WTC11 (cell line): ENCODE measurements at regions not wholly inside any gene's neighbourhood (a gene's known extent, or its start where the extent isn't known, plus 50 kb on each side); places are given as distances from the start of the nearest gene placed in this dataset.

ENCODE experiments used
- ATAC-seq: fragments of 200-7000 bp; cut with Tn5 transposase; 2 replicates; pipeline ENCODE4 v1.10.0; 2021; ENCODE audit warnings: mild to moderate bottlenecking, moderate library complexity
- CTCF ChIA-PET: fragments of 300-600 bp; sonication (Branson Sonifier 250); formaldehyde crosslinking; loops from one replicate; lab custom pipeline; 2021; ENCODE audit warnings: antibody characterized with exemption; lab: Charles Lee
- POLR2A ChIA-PET: fragments of 350-600 bp; sonication (Branson Sonifier 250); formaldehyde crosslinking; loops from one replicate; lab custom pipeline; 2021; ENCODE audit warnings: antibody characterized with exemption; lab: Charles Lee
- DNase-seq: peaks from one replicate; pipeline ENCODE4 v3.0.0; 2021; ENCODE audit warnings: low spot score
- H3K27ac Mint-ChIP-seq: 2 replicates; pipeline ENCODE4 v1.8.0; 2021; ENCODE audit warnings: mixed read lengths
- H3K27me3 Mint-ChIP-seq: 2 replicates; pipeline ENCODE4 v1.8.0; 2021; ENCODE audit warnings: low read depth, mild to moderate bottlenecking, moderate library complexity, mixed read lengths
- H3K36me3 Mint-ChIP-seq: 2 replicates; pipeline ENCODE4 v1.8.0; 2021; ENCODE audit warnings: mixed read lengths
- H3K4me1 Mint-ChIP-seq: 2 replicates; pipeline ENCODE4 v1.8.0; 2022; ENCODE audit warnings: mixed read lengths
- H3K4me3 Mint-ChIP-seq: 2 replicates; pipeline ENCODE4 v1.8.0; 2021; ENCODE audit warnings: mild to moderate bottlenecking, moderate library complexity, mixed read lengths
- H3K9me3 Mint-ChIP-seq: 2 replicates; pipeline ENCODE4 v1.8.0; 2021; ENCODE audit warnings: mixed read lengths
- CREM ChIP-seq: sonication (generic); formaldehyde crosslinking; IDR thresholded peaks from 2 replicates; pipeline ENCODE4 v1.8.1; 2022; ENCODE audit warnings: mild to moderate bottlenecking, missing genetic modification reagents, moderate library complexity
- ETV6 ChIP-seq: sonication (generic); formaldehyde crosslinking; IDR thresholded peaks from 2 replicates; pipeline ENCODE4 v1.8.1; 2022; ENCODE audit warnings: mild to moderate bottlenecking, missing genetic modification reagents
- FOXJ3 ChIP-seq: sonication (generic); formaldehyde crosslinking; IDR thresholded peaks from 2 replicates; pipeline ENCODE4 v1.9.0; 2021; ENCODE audit warnings: missing genetic modification reagents, mild to moderate bottlenecking, borderline replicate concordance
- FOXK1 ChIP-seq: sonication (generic); formaldehyde crosslinking; IDR thresholded peaks from 2 replicates; pipeline ENCODE4 v1.8.0; 2022; ENCODE audit warnings: mild to moderate bottlenecking, moderate library complexity, missing genetic modification reagents
- FOXP1 ChIP-seq: sonication (generic); formaldehyde crosslinking; IDR thresholded peaks from 2 replicates; pipeline ENCODE4 v1.8.0; 2022; ENCODE audit warnings: missing genetic modification reagents, mild to moderate bottlenecking, moderate library complexity, borderline replicate concordance
- GABPB1 ChIP-seq: sonication (generic); formaldehyde crosslinking; IDR thresholded peaks from 2 replicates; pipeline ENCODE4 v1.8.1; 2023; ENCODE audit warnings: mild to moderate bottlenecking, missing genetic modification reagents
- MLX ChIP-seq: sonication (generic); formaldehyde crosslinking; IDR thresholded peaks from 2 replicates; pipeline ENCODE4 v1.8.1; 2023; ENCODE audit warnings: mild to moderate bottlenecking, missing genetic modification reagents, moderate library complexity
- NFATC4 ChIP-seq: fragments of 250-450 bp; sonication (Bioruptor Pico); IDR thresholded peaks from 2 replicates; pipeline ENCODE4 v1.9.0; 2021; ENCODE audit warnings: mild to moderate bottlenecking
- NFE2L1 ChIP-seq: sonication (generic); formaldehyde crosslinking; IDR thresholded peaks from 2 replicates; pipeline ENCODE4 v1.8.1; 2023; ENCODE audit warnings: missing genetic modification reagents
- NR2C2 ChIP-seq: sonication (generic); formaldehyde crosslinking; IDR thresholded peaks from 2 replicates; pipeline ENCODE4 v1.8.0; 2022; ENCODE audit warnings: mild to moderate bottlenecking, missing genetic modification reagents
- PREB ChIP-seq: sonication (generic); formaldehyde crosslinking; IDR thresholded peaks from 2 replicates; pipeline ENCODE4 v1.8.1; 2022; ENCODE audit warnings: mild to moderate bottlenecking, missing genetic modification reagents, moderate library complexity, borderline replicate concordance
- SP1 ChIP-seq: sonication (generic); formaldehyde crosslinking; conservative IDR thresholded peaks from 2 replicates; pipeline ENCODE4 v1.8.1; 2022; ENCODE audit warnings: missing genetic modification reagents
- TCF7 ChIP-seq: sonication (generic); formaldehyde crosslinking; IDR thresholded peaks from 2 replicates; pipeline ENCODE4 v1.8.0; 2022; ENCODE audit warnings: mild to moderate bottlenecking, low read depth, missing genetic modification reagents, moderate library complexity
- USF2 ChIP-seq: sonication (generic); formaldehyde crosslinking; IDR thresholded peaks from 2 replicates; pipeline ENCODE4 v1.8.1; 2023; ENCODE audit warnings: mild to moderate bottlenecking, missing genetic modification reagents, moderate library complexity
- ZNF396 ChIP-seq: fragments of 250-450 bp; sonication (Bioruptor Pico); IDR thresholded peaks from 2 replicates; pipeline ENCODE4 v1.8.0; 2021; ENCODE audit warnings: mild to moderate bottlenecking, moderate library complexity, borderline replicate concordance
- ZNF425 ChIP-seq: fragments of 250-450 bp; sonication (Bioruptor Pico); conservative IDR thresholded peaks from 2 replicates; pipeline ENCODE4 v1.9.0; 2021; ENCODE audit warnings: mild to moderate bottlenecking
- ZNF671 ChIP-seq: fragments of 250-450 bp; sonication (Bioruptor Pico); IDR thresholded peaks from 2 replicates; pipeline ENCODE4 v1.8.0; 2021; ENCODE audit warnings: mild to moderate bottlenecking
- TF ChIP-seq, protein P1 (sequence below): fragments of 250-450 bp; sonication (Bioruptor Pico); IDR thresholded peaks from 2 replicates; pipeline ENCODE4 v1.9.0; 2021; ENCODE audit warnings: mild to moderate bottlenecking
- TF ChIP-seq, protein P2 (sequence below): sonication (generic); formaldehyde crosslinking; conservative IDR thresholded peaks from 2 replicates; pipeline ENCODE4 v1.8.1; 2023; ENCODE audit warnings: mild to moderate bottlenecking, low read depth, missing genetic modification reagents, moderate library complexity
- TF ChIP-seq, protein P3 (sequence below): fragments of 250-450 bp; sonication (Bioruptor Pico); IDR thresholded peaks from 2 replicates; pipeline ENCODE4 v2.1.2; 2022; ENCODE audit warnings: mild to moderate bottlenecking, moderate library complexity
- TF ChIP-seq, protein P4 (sequence below): sonication (generic); formaldehyde crosslinking; conservative IDR thresholded peaks from 2 replicates; pipeline ENCODE4 v1.8.1; 2022; ENCODE audit warnings: mild to moderate bottlenecking, missing genetic modification reagents

DNA sequence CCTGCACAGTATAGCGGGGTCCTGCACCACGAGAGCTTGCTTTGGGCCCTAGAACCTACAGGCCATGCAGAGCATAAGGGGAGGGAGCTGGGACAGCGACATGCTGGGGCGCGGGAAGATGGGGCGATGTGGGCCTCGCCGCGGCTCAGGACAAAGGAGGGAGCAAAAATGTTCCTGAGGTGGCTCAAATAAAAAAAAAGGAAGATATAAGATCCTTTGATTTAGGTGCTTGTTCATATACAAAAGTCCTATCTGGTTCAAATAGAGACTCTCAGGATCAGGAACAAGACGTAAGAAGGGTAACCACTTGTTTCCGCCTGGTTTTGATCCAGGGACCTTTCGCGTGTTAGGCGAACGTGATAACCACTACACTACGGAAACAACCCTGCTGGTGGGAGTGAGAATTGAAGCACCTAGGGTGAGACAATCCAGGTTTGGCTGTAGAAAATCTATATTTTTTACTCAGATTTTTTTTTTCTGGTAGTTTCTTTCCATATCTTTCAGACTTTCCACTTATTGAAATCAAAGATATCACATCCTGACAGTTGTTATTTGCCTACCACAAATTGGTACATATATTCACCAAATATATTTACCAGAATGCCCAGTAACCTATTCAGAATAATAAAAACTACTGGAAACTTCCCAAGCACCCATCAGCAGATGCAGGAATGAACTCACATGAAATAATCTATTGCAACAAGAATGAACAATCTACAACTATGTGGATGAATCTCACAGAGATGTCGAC is 177.9 kb upstream of the ZNF184 start (continued):
- TF ChIP-seq, protein P1, sequence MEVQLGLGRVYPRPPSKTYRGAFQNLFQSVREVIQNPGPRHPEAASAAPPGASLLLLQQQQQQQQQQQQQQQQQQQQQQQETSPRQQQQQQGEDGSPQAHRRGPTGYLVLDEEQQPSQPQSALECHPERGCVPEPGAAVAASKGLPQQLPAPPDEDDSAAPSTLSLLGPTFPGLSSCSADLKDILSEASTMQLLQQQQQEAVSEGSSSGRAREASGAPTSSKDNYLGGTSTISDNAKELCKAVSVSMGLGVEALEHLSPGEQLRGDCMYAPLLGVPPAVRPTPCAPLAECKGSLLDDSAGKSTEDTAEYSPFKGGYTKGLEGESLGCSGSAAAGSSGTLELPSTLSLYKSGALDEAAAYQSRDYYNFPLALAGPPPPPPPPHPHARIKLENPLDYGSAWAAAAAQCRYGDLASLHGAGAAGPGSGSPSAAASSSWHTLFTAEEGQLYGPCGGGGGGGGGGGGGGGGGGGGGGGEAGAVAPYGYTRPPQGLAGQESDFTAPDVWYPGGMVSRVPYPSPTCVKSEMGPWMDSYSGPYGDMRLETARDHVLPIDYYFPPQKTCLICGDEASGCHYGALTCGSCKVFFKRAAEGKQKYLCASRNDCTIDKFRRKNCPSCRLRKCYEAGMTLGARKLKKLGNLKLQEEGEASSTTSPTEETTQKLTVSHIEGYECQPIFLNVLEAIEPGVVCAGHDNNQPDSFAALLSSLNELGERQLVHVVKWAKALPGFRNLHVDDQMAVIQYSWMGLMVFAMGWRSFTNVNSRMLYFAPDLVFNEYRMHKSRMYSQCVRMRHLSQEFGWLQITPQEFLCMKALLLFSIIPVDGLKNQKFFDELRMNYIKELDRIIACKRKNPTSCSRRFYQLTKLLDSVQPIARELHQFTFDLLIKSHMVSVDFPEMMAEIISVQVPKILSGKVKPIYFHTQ (CRISPR knock-in tag): peak; percentile 41; the same call in 1 of the 2 replicates
- TF ChIP-seq FOXK1 (CRISPR knock-in tag) (no peak), ZNF396 (CRISPR knock-in tag) (no peak), CREM (no peak), SP1 (CRISPR knock-in tag) (0 out of 2 replicates have a peak, but pooled peaks have one; percentile 54), ETV6 (CRISPR knock-in tag) (0 out of 2 replicates have a peak, but pooled peaks have one; percentile 53), ZNF425 (CRISPR knock-in tag) (no peak), USF2 (CRISPR knock-in tag) (no peak), GABPB1 (CRISPR knock-in tag) (peak; percentile 19; the same call in 1 of the 2 replicates)
- TF ChIP-seq, protein P2, sequence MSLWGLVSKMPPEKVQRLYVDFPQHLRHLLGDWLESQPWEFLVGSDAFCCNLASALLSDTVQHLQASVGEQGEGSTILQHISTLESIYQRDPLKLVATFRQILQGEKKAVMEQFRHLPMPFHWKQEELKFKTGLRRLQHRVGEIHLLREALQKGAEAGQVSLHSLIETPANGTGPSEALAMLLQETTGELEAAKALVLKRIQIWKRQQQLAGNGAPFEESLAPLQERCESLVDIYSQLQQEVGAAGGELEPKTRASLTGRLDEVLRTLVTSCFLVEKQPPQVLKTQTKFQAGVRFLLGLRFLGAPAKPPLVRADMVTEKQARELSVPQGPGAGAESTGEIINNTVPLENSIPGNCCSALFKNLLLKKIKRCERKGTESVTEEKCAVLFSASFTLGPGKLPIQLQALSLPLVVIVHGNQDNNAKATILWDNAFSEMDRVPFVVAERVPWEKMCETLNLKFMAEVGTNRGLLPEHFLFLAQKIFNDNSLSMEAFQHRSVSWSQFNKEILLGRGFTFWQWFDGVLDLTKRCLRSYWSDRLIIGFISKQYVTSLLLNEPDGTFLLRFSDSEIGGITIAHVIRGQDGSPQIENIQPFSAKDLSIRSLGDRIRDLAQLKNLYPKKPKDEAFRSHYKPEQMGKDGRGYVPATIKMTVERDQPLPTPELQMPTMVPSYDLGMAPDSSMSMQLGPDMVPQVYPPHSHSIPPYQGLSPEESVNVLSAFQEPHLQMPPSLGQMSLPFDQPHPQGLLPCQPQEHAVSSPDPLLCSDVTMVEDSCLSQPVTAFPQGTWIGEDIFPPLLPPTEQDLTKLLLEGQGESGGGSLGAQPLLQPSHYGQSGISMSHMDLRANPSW (CRISPR knock-in tag): no peak

GRCh38 chr6:27644528-27644927 is 171.6 kb upstream of the ZNF184 start:
- ATAC-seq (no peak), DNase-seq (no peak)
- no peaks in the 10 kb centered on the region for H3K36me3 Mint-ChIP-seq
- peaks cover 9% of the 10 kb centered on the region for H3K4me1 Mint-ChIP-seq
- H3K9me3 Mint-ChIP-seq: no peaks in the 10 kb centered on the region
- no peak overlapping the region for H3K27ac Mint-ChIP-seq
- H3K4me3 Mint-ChIP-seq: no peak overlapping the region
- CTCF ChIA-PET: interaction anchor here (0.6 kb wide), 1 partner anchor 31 kb away, joined by 5 read pairs; no protein-coding TSS in a partner anchor
- H3K27me3 Mint-ChIP-seq: no peaks in the 10 kb centered on the region; the same call in 1 of the 2 replicates
- POLR2A ChIA-PET: no interaction called here
- TF ChIP-seq TCF7 (no peak), FOXP1 (CRISPR knock-in tag) (no peak), NFATC4 (CRISPR knock-in tag) (no peak), FOXJ3 (no peak), NR2C2 (no peak), ZNF671 (CRISPR knock-in tag) (no peak), PREB (CRISPR knock-in tag) (no peak), MLX (CRISPR knock-in tag) (no peak), NFE2L1 (CRISPR knock-in tag) (no peak)
- TF ChIP-seq, protein P3, sequence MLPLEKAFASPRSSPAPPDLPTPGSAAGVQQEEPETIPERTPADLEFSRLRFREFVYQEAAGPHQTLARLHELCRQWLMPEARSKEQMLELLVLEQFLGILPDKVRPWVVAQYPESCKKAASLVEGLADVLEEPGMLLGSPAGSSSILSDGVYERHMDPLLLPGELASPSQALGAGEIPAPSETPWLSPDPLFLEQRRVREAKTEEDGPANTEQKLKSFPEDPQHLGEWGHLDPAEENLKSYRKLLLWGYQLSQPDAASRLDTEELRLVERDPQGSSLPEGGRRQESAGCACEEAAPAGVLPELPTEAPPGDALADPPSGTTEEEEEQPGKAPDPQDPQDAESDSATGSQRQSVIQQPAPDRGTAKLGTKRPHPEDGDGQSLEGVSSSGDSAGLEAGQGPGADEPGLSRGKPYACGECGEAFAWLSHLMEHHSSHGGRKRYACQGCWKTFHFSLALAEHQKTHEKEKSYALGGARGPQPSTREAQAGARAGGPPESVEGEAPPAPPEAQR: no peak
- TF ChIP-seq, protein P4, sequence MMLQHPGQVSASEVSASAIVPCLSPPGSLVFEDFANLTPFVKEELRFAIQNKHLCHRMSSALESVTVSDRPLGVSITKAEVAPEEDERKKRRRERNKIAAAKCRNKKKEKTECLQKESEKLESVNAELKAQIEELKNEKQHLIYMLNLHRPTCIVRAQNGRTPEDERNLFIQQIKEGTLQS (CRISPR knock-in tag): no peak
